A673 (cell line): ENCODE measurements at regions not wholly inside any gene's neighbourhood (a gene's known extent, or its start where the extent isn't known, plus 50 kb on each side); places are given as distances from the start of the nearest gene placed in this dataset.

Source experiments
- EZH2 ChIP-seq: fragments of 200-600 bp; sonication (generic); IDR thresholded peaks from 2 replicates; pipeline ENCODE4 v1.6.1; 2017; ENCODE audit warnings: borderline replicate concordance, low read depth, mild to moderate bottlenecking, mixed read lengths, antibody characterized with exemption, low read length; ENCODE audit not compliant: poor library complexity, severe bottlenecking
- TF ChIP-seq, protein P1 (sequence below): fragments of 300-800, 200-600 bp; sonication (generic); conservative IDR thresholded peaks from 2 replicates; pipeline ENCODE4 v1.5.1; 2017; ENCODE audit warnings: low read depth, mild to moderate bottlenecking, antibody characterized with exemption, low read length, moderate library complexity, mixed read lengths

DNA sequence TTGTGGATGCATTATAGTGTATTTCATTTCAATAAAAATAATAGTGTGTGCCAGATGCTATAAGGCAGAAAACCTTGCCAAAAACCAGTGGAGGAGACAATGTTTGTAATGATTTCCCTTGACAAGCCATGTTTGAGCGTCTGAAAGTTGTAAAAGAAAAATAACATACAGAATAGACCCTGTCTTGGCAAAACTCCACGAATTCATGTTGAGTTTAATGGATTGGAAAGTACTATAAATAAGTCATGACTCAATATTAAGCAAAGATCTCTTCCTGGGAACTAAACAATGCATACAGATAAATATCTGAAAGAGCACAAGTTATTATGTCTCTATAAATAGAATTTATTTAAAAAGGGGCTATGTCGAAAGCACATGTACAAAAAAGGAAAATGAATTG lies 543.5 kb downstream of the GABRG1 start:
- TF ChIP-seq, protein P1, sequence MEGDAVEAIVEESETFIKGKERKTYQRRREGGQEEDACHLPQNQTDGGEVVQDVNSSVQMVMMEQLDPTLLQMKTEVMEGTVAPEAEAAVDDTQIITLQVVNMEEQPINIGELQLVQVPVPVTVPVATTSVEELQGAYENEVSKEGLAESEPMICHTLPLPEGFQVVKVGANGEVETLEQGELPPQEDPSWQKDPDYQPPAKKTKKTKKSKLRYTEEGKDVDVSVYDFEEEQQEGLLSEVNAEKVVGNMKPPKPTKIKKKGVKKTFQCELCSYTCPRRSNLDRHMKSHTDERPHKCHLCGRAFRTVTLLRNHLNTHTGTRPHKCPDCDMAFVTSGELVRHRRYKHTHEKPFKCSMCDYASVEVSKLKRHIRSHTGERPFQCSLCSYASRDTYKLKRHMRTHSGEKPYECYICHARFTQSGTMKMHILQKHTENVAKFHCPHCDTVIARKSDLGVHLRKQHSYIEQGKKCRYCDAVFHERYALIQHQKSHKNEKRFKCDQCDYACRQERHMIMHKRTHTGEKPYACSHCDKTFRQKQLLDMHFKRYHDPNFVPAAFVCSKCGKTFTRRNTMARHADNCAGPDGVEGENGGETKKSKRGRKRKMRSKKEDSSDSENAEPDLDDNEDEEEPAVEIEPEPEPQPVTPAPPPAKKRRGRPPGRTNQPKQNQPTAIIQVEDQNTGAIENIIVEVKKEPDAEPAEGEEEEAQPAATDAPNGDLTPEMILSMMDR = no peak
- no peak for TF ChIP-seq EZH2
